ENCODE measurements at regions not wholly inside any gene's neighbourhood (a gene's known extent, or its start where the extent isn't known, plus 50 kb on each side); places are given as distances from the start of the nearest gene placed in this dataset.

DNA sequence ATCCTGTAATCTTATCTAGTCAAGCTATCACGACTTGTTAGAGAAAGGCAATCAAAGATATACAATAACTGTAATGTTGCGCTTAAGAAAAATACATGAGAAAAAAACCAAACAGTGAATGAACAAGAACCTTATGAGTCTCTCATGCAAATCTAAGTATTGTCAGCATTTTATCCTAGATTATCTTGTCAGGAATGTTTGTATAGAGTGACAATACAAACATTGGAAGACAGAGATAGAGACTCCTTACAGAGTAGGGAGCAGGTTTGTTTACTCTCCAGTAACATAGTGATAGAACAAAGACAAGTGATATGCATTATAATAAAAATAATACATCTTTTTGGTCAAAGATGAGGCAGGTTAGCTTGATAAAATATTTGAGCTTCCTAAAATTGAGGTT is 444.8 kb downstream of the SLITRK5 start (continued):
- TF ChIP-seq, protein P1, sequence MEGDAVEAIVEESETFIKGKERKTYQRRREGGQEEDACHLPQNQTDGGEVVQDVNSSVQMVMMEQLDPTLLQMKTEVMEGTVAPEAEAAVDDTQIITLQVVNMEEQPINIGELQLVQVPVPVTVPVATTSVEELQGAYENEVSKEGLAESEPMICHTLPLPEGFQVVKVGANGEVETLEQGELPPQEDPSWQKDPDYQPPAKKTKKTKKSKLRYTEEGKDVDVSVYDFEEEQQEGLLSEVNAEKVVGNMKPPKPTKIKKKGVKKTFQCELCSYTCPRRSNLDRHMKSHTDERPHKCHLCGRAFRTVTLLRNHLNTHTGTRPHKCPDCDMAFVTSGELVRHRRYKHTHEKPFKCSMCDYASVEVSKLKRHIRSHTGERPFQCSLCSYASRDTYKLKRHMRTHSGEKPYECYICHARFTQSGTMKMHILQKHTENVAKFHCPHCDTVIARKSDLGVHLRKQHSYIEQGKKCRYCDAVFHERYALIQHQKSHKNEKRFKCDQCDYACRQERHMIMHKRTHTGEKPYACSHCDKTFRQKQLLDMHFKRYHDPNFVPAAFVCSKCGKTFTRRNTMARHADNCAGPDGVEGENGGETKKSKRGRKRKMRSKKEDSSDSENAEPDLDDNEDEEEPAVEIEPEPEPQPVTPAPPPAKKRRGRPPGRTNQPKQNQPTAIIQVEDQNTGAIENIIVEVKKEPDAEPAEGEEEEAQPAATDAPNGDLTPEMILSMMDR (conservative IDR thresholded peaks at IDR 0.05; ENCODE audit: low read depth in 2 of 2): no peak
- TF ChIP-seq ZNF331 (CRISPR knock-in tag; IDR thresholded peaks at IDR 0.05; ENCODE audit: low read depth): no peak
- TF ChIP-seq JUNB (IDR thresholded peaks at IDR 0.05; ENCODE audit: unreplicated experiment): no peak

DNA sequence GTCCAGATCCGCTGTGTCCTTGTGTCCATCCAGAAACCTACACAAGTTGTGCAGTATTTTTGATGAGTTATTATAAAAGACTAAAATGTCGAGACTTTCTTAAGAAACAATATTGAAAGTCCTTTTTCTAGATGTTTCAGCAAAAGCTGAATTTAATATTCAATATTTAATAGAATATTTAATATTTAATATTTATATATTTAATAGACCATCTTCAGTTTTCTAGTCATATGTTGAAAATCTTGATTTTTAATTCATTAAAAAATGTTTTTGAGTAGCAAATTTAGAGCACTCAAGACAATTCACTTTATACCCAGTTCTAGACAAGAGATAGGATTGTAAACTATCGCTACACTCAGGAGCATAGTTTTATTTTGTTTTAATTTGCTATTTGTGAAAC is 447.8 kb downstream of the SLITRK5 start:
- Mint-ChIP-seq H3K9me3 (no peaks in the 10 kb centered on the region; the same call in 1 of the 3 replicates), H3K27ac (no peak overlapping the region), H3K27me3 (ENCODE audit: insufficient read depth, low read depth, poor library complexity) (no peaks in the 10 kb centered on the region), H3K4me1 (peaks cover 4% of the 10 kb centered on the region; the same call in 1 of the 3 replicates), H3K36me3 (ENCODE audit: low read depth) (no peaks in the 10 kb centered on the region), H3K4me3 (no peak overlapping the region)
- Histone ChIP-seq H3K4me3 (no peak overlapping the region), H3K4me1 (ENCODE audit: insufficient read depth) (peaks cover 10% of the 10 kb centered on the region; the same call in 1 of the 2 replicates), H3K36me3 (ENCODE audit: insufficient read depth) (no peaks in the 10 kb centered on the region), H4K20me1 (replicated peaks; ENCODE audit: insufficient read depth) (no peaks in the 10 kb centered on the region), H3K27ac (ENCODE audit: low read depth) (no peak overlapping the region), H2AFZ (no peak overlapping the region), H3K79me2 (replicated peaks; ENCODE audit: insufficient read depth) (no peaks in the 10 kb centered on the region), H3K4me2 (no peak overlapping the region), H3F3A (replicated peaks; ENCODE audit: low read depth) (no peaks in the 10 kb centered on the region), H3K9me2 (ENCODE audit: insufficient read depth) (no peaks in the 10 kb centered on the region), H3K27me3 (ENCODE audit: insufficient read depth) (no peaks in the 10 kb centered on the region)
- no peak for ATAC-seq
- DNase-seq (ENCODE audit: low spot score): no peak
- TF ChIP-seq ZNF114 (CRISPR knock-in tag; IDR thresholded peaks at IDR 0.05) (no peak), ZNF331 (CRISPR knock-in tag; IDR thresholded peaks at IDR 0.05; ENCODE audit: low read depth) (no peak), CREB1 (CRISPR knock-in tag; IDR thresholded peaks at IDR 0.05; ENCODE audit: low read depth) (no peak), EZH2 (IDR thresholded peaks at IDR 0.05; ENCODE audit: low read depth, unreplicated experiment) (no peak), POLR2AphosphoS5 (IDR thresholded peaks at IDR 0.05; ENCODE audit: low read depth) (no peak), STAT1 (IDR thresholded peaks at IDR 0.05; ENCODE audit: unreplicated experiment) (no peak), ZNF462 (CRISPR knock-in tag; IDR thresholded peaks at IDR 0.05) (no peak), JUNB (IDR thresholded peaks at IDR 0.05; ENCODE audit: unreplicated experiment) (no peak), REST (IDR thresholded peaks at IDR 0.05; ENCODE audit: unreplicated experiment) (no peak), NANOG (IDR thresholded peaks at IDR 0.05; ENCODE audit: borderline replicate concordance) (no peak)
- TF ChIP-seq, protein P1 (conservative IDR thresholded peaks at IDR 0.05; ENCODE audit: low read depth in 2 of 2): no peak

All from GM23338 (cell line).